ENCODE measurements at regions not wholly inside any gene's neighbourhood (a gene's known extent, or its start where the extent isn't known, plus 50 kb on each side); places are given as distances from the start of the nearest gene placed in this dataset.

DNA sequence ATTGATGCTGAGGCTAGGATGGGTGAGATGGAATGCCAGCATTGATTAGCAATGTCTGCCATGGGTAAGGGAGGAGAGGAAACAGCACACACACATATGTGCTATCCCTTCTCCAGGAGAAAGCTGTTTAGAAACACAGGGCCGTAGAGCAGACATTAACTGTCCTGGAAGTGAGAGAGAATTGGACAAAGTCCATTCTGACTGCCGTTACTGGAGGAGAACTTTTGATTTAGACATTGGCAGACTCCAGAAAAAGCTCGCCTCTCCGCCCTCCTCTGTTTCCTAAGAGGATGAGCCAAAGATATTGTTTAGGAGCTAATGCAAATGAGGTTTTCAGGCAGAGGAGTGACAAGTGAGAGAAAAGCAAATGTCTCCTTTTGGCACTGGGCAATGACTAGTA is 237.0 kb downstream of the HAPSTR1 start:
- no peak overlapping the region for H3K27ac ChIP-seq (ENCODE audit: low read length)
- Mint-ChIP-seq H3K36me3 (no peaks in the 10 kb centered on the region), H3K9me3 (no peaks in the 10 kb centered on the region), H3K27ac (no peak overlapping the region), H3K4me3 (no peak overlapping the region), H3K4me1 (no peaks in the 10 kb centered on the region), H3K27me3 (ENCODE audit: low read depth in 2 of 2) (peaks cover 4 to 7% of the 10 kb centered on the region in 2 donors)
- DNase-seq (no peak), ATAC-seq (no peak)
- TF ChIP-seq, protein P1, sequence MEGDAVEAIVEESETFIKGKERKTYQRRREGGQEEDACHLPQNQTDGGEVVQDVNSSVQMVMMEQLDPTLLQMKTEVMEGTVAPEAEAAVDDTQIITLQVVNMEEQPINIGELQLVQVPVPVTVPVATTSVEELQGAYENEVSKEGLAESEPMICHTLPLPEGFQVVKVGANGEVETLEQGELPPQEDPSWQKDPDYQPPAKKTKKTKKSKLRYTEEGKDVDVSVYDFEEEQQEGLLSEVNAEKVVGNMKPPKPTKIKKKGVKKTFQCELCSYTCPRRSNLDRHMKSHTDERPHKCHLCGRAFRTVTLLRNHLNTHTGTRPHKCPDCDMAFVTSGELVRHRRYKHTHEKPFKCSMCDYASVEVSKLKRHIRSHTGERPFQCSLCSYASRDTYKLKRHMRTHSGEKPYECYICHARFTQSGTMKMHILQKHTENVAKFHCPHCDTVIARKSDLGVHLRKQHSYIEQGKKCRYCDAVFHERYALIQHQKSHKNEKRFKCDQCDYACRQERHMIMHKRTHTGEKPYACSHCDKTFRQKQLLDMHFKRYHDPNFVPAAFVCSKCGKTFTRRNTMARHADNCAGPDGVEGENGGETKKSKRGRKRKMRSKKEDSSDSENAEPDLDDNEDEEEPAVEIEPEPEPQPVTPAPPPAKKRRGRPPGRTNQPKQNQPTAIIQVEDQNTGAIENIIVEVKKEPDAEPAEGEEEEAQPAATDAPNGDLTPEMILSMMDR (IDR thresholded peaks at IDR 0.05) = no peak
- H3K4me1 ChIP-seq (ENCODE audit: control insufficient read depth, insufficient read depth, low read length) = no peaks in the 10 kb centered on the region
- H3K27me3 ChIP-seq (ENCODE audit: control insufficient read depth, insufficient read depth, low read length) = no peaks in the 10 kb centered on the region
- no peak overlapping the region for H3K4me3 ChIP-seq (ENCODE audit: low read length)
- 71% methylated on average over 4 of the region's 4 CpGs for WGBS (ENCODE audit: insufficient coverage)
- H3K36me3 ChIP-seq (ENCODE audit: control insufficient read depth, insufficient read depth, low read length) = no peaks in the 10 kb centered on the region
- intact Hi-C loops (cut with micrococcal nuclease) = no loop called here
- no peaks in the 10 kb centered on the region for H3K9me3 ChIP-seq (ENCODE audit: control insufficient read depth, insufficient read depth, low read length)

DNA sequence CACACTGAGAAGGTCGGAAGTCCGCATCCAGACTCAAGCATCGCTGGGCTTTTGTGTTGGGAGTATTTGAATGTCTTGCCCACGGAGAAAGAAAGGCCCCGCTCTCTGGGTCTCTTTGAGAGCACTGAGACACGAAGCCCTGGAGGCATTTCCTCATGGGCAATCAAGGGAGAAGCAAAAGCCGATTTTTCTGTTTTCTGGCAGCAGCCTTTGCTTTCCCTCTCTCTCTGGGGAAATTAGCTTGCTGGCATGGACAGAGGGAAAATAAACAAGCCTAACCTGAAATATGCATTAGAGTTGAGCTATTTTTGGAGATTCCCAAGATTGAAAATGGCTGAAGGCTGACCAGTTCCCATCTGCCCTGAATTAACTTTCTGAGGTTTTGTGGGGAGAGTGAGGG is 238.7 kb downstream of the HAPSTR1 start:
- Histone ChIP-seq H3K4me1 (ENCODE audit: control insufficient read depth, insufficient read depth, low read length) (no peaks in the 10 kb centered on the region), H3K4me3 (ENCODE audit: low read length) (no peak overlapping the region), H3K27ac (ENCODE audit: low read length) (no peak overlapping the region), H3K9me3 (ENCODE audit: control insufficient read depth, insufficient read depth, low read length) (no peaks in the 10 kb centered on the region), H3K27me3 (ENCODE audit: control insufficient read depth, insufficient read depth, low read length) (no peaks in the 10 kb centered on the region), H3K36me3 (ENCODE audit: control insufficient read depth, insufficient read depth, low read length) (no peaks in the 10 kb centered on the region)
- H3K27me3 Mint-ChIP-seq (ENCODE audit: low read depth in 2 of 2) = peaks cover 4 to 7% of the 10 kb centered on the region in 2 donors
- H3K36me3 Mint-ChIP-seq = no peaks in the 10 kb centered on the region
- no peaks in the 10 kb centered on the region for H3K4me1 Mint-ChIP-seq
- H3K9me3 Mint-ChIP-seq = no peaks in the 10 kb centered on the region
- ATAC-seq = no peak
- no peak overlapping the region for H3K27ac Mint-ChIP-seq
- TF ChIP-seq, protein P1 (IDR thresholded peaks at IDR 0.05) = no peak
- H3K4me3 Mint-ChIP-seq = no peak overlapping the region
- 75% methylated on average over 7 of the region's 7 CpGs for WGBS (ENCODE audit: insufficient coverage)
- no peak for DNase-seq
- intact Hi-C loops (cut with micrococcal nuclease) = no loop called here

DNA sequence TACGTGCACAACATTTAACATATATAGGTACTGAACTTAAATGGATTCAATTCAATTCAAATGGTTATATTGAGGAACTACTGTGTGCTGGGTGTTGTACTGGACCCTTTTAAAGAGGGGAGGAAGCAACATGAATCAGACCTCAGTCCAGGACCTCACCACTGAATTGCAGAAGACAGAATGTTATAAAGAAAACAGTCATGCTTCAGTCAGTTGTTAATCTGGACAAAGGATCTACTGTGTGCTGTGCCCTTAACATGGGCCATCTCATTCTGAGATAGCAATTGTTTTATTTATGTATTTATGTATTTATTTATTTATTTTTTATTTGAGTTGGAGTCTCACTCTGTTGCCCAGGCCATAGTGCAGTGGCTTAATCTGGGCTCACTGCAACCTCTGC is 240.1 kb downstream of the HAPSTR1 start:
- Mint-ChIP-seq H3K36me3 (no peaks in the 10 kb centered on the region), H3K4me3 (no peak overlapping the region), H3K4me1 (no peaks in the 10 kb centered on the region), H3K9me3 (no peaks in the 10 kb centered on the region), H3K27ac (no peak overlapping the region), H3K27me3 (ENCODE audit: low read depth in 2 of 2) (peaks cover 4 to 18% of the 10 kb centered on the region in 2 donors)
- DNase-seq (no peak), ATAC-seq (no peak)
- no CpG with 5 or more reads among the region's 1 CpG for WGBS (ENCODE audit: insufficient coverage)
- TF ChIP-seq, protein P1 (IDR thresholded peaks at IDR 0.05) = no peak
- intact Hi-C loops (cut with micrococcal nuclease) = no loop called here
- H3K4me1 ChIP-seq (ENCODE audit: control insufficient read depth, insufficient read depth, low read length) = no peaks in the 10 kb centered on the region
- no peaks in the 10 kb centered on the region for H3K9me3 ChIP-seq (ENCODE audit: control insufficient read depth, insufficient read depth, low read length)
- H3K36me3 ChIP-seq (ENCODE audit: control insufficient read depth, insufficient read depth, low read length) = no peaks in the 10 kb centered on the region
- H3K27ac ChIP-seq (ENCODE audit: low read length) = no peak overlapping the region
- H3K4me3 ChIP-seq (ENCODE audit: low read length) = no peak overlapping the region
- no peaks in the 10 kb centered on the region for H3K27me3 ChIP-seq (ENCODE audit: control insufficient read depth, insufficient read depth, low read length)

GRCh38 chr16:9332574-9333148 is 241.2 kb downstream of the HAPSTR1 start:
- intact Hi-C loops (cut with micrococcal nuclease) = no loop called here
- no peak overlapping the region for H3K4me3 ChIP-seq (ENCODE audit: low read length)
- H3K4me3 Mint-ChIP-seq = no peak overlapping the region

More at GRCh38 chr16:9332574-9333148, 241.2 kb downstream of the HAPSTR1 start:
- ATAC-seq = no peak
- WGBS (ENCODE audit: insufficient coverage) = 92% methylated on average over 2 of the region's 5 CpGs
- no peaks in the 10 kb centered on the region for H3K27me3 ChIP-seq (ENCODE audit: control insufficient read depth, insufficient read depth, low read length)
- H3K36me3 Mint-ChIP-seq = no peaks in the 10 kb centered on the region
- H3K4me1 ChIP-seq (ENCODE audit: control insufficient read depth, insufficient read depth, low read length) = no peaks in the 10 kb centered on the region
- TF ChIP-seq, protein P1 (IDR thresholded peaks at IDR 0.05) = no peak
- H3K36me3 ChIP-seq (ENCODE audit: control insufficient read depth, insufficient read depth, low read length) = no peaks in the 10 kb centered on the region
- H3K9me3 Mint-ChIP-seq = no peaks in the 10 kb centered on the region
- no peak for DNase-seq
- peaks cover 4 to 20% of the 10 kb centered on the region in 2 donors for H3K27me3 Mint-ChIP-seq (ENCODE audit: low read depth in 2 of 2)
- no peak overlapping the region for H3K27ac Mint-ChIP-seq
- H3K9me3 ChIP-seq (ENCODE audit: control insufficient read depth, insufficient read depth, low read length) = no peaks in the 10 kb centered on the region
- H3K27ac ChIP-seq (ENCODE audit: low read length) = no peak overlapping the region
- H3K4me1 Mint-ChIP-seq = no peaks in the 10 kb centered on the region
